HG03378 (cell line): ENCODE measurements at regions not wholly inside any gene's neighbourhood (a gene's known extent, or its start where the extent isn't known, plus 50 kb on each side); places are given as distances from the start of the nearest gene placed in this dataset.
"Not testable (repeated sequence)": the region's sequence is repeated elsewhere in the genome, so short reads cannot be mapped to it uniquely, and the experiment has no call there.

ENCODE experiments used
- ATAC-seq: cut with Tn5 transposase; IDR thresholded peaks from one replicate; pipeline ENCODE4 v1.9.1; 2021; ENCODE audit warnings: mild to moderate bottlenecking, moderate library complexity; ENCODE audit not compliant: unreplicated experiment

GRCh38 chr1:57532299-57532698 lies 108.4 kb upstream of the DAB1 start:
- ATAC-seq = no peak

- not testable (repeated sequence) for ATAC-seq
Measured at GRCh38 chr1:57530911-57531260, 107.0 kb upstream of the DAB1 start.

GRCh38 chr1:57530206-57530910 lies 106.5 kb upstream of the DAB1 start:
- ATAC-seq = no peak

- ATAC-seq = no peak
Measured at GRCh38 chr1:57522575-57522974, 98.7 kb upstream of the DAB1 start.

- ATAC-seq = no peak
Measured at GRCh38 chr1:57520743-57521515, 97.1 kb upstream of the DAB1 start.

GRCh38 chr1:57518496-57518895 lies 94.6 kb upstream of the DAB1 start:
- ATAC-seq = no peak

GRCh38 chr1:57517587-57518374 lies 93.9 kb upstream of the DAB1 start:
- no peak for ATAC-seq

- ATAC-seq = no peak
Measured at GRCh38 chr1:57512386-57512785, 88.5 kb upstream of the DAB1 start.

- ATAC-seq = no peak
Measured at GRCh38 chr1:57506941-57507340, 83.1 kb upstream of the DAB1 start.

GRCh38 chr1:57503337-57503736 lies 79.5 kb upstream of the DAB1 start:
- ATAC-seq = no peak

- no peak for ATAC-seq
Measured at GRCh38 chr1:57500136-57500830, 76.4 kb upstream of the DAB1 start.

- no peak for ATAC-seq
Measured at GRCh38 chr1:57494530-57495079, 70.7 kb upstream of the DAB1 start.

- no peak for ATAC-seq
Measured at GRCh38 chr1:57492586-57493226, 68.8 kb upstream of the DAB1 start.

GRCh38 chr1:57489358-57490036 lies 65.6 kb upstream of the DAB1 start:
- no peak for ATAC-seq

- no peak for ATAC-seq
Measured at GRCh38 chr1:57485643-57486042, 61.8 kb upstream of the DAB1 start.

- ATAC-seq = no peak
Measured at GRCh38 chr1:57483954-57484353, 60.1 kb upstream of the DAB1 start.

GRCh38 chr1:57479471-57479870 lies 55.6 kb upstream of the DAB1 start:
- ATAC-seq = no peak

GRCh38 chr1:57475366-57475765 lies 51.5 kb upstream of the DAB1 start:
- ATAC-seq = no peak

- no peak for ATAC-seq
Measured at GRCh38 chr1:57474137-57474750, 50.4 kb upstream of the DAB1 start.
